ENCODE measurements at regions not wholly inside any gene's neighbourhood (a gene's known extent, or its start where the extent isn't known, plus 50 kb on each side); places are given as distances from the start of the nearest gene placed in this dataset.
A peak's percentile ranks its signal among the peaks of the same experiment; 100 is the strongest.

DNA sequence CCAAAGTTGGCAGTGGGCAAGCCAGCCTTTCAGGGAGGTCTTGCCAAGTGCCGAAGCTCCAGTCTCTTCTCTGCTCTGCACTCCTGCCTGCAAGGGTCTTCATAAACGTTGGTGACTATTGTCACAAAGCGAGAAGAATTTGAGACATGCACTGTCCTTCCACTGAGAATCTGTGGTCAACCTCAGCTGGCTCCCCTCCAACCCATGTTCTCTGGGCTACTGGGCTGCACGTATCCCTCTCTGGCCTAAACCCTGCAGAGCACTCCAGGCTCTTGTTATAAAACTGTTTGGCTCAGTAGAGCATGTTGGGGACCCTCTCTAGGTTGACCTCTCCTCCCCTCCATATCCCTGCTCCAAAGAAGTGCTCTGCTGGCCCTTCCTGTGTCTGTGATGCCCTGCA, 260.4 kb upstream of the NFE2L3 start:
- no peak for DNase-seq (ENCODE audit: low spot score)

DNA sequence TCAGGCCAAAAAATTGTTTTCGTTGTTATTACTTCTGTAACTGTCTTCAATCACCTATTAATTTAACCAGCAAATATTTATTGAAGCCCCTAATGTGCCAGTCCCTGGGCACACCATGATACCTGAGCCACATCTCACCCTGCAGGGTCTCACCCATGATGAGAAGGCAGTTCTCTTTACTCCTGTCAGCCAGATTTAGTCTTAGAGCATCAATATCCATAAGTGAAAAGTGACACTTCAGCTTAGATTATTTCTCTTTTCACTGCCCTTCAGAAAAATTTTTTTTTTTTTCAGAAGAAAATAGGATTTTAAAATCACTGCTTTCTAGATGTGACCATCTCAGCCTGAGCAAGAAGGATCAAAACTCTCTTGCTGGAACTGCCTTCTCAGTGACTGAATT, 258.6 kb upstream of the NFE2L3 start:
- DNase-seq (ENCODE audit: low spot score) = no peak

DNA sequence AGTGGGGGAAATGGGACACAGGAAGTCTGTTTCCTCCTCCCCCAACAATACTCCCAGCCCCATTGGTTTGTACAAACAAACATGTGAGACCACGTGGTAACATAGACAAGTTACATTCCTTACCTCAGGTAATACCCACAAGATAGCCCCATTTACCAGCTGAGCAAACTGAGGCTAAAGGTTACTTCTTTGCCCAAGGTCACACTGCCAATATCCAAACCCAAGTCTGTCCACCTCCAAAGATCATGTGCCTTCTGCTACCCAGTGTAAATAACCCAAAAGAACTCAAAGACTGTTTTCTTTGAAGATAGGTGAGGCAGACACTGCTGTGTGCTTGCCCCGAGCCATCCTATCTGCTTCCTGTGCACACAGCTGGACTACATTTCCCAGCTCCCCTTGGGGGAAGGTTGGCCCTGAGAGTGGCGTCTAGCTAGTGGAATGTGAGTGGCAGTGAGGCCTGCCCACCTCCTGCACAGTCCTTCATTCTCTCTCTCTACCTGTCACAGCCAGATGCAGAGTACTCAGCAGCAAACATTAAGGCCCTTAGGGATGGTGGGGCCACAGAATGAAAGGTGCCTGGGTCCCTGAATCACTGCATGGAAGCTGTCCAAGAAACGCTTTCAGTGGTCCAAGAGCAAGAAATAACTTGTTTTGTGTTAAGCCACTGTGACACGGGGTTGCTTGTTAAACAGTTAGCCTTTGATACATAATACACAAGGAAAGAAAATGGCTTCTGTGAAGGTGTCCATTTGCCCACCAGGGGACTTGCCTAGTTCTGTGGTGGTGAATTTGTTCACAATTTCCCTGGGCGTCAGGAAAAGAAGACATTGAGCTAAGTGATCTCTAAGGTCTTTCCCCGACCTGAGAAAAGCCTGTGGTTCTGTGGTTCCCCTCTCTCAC, 257.7 kb upstream of the NFE2L3 start:
- DNase-seq (ENCODE audit: low spot score) = peak; percentile 58

DNA sequence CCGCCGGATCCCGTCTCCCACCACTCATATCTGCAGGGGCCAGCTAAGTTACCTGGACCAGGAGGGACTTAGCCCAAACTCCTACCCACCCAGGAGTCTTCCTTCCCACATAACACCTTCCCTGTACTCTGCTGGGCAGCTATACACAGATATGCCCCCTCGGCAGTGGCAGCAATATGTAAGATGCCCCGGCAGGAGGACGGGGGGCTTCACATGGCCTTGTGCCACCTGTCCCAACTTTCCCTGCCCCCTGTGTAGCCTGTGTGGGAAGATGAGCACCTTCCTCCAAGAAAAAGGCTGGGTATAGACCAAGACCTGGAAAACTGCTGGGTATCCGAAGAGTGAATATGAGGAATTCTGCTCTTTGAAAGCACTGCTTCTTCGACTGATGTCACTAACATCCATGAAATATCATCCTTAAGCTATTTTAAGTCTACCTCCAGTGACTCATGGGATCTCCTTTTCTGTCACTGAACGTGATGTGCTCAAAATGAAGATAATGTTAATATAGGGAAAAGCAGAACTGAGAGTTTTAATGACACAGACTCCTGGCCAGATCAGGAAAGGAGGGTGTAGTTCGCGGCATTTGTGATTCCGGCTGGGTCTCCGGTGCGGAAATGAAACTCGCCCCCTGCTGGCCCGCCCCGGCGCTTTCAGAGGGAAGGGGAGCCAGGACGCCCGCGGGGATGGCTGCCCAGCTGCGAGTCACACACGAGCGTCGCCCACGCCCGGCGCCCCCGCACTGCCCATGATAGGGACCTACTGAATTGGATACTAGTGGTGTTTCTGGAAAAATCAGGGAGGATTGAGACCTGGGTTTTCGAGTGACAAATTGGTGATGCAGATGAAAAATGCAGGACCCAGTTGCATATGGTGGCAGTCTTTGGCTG, 256.9 kb upstream of the NFE2L3 start:
- DNase-seq (ENCODE audit: low spot score) = peak; percentile 83

DNA sequence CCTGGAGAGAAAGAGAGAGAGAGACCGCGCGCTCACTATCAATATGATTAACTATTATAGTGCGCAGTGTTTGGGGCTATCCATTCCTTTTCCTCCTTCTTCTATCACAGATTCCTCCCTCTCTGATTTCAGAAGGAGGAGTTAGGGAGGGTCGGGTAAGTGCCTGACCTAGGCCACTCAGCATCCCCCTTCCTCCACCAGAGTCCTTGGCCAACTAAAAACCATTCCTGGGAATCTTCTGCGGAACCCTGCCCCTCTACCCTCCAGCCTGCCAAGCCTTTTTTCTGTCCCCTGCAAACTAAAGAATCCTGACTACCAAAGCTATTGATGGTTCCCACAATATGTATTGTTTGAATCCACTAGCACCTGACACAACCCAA, 256.2 kb upstream of the NFE2L3 start:
- no peak for DNase-seq (ENCODE audit: low spot score)

DNA sequence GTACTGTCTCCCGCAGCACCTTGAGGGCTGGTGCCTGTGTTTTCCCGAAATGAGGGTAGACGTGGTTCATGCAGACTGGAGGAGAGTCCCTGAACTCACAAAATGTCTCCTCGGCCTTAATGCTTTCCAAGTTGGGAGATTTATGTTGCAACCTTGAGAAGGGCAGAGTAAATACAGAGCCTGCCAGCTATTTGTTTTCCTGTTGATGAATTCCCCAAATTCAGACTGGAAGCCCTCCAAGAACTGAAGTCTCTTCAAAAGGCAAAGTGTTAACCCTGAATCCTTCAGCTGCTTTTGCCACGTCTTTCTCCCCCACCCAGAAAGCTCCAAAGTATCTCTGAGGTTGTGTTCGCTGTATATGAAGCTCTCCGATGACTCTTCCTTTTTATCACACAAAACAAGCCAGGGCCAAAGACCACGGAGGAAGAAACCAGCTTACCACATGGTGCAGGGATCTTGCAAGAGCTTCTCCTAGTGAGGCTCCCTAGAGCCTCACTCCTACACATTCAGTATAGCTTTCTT, 254.7 kb upstream of the NFE2L3 start:
- no peak for DNase-seq (ENCODE audit: low spot score)

DNA sequence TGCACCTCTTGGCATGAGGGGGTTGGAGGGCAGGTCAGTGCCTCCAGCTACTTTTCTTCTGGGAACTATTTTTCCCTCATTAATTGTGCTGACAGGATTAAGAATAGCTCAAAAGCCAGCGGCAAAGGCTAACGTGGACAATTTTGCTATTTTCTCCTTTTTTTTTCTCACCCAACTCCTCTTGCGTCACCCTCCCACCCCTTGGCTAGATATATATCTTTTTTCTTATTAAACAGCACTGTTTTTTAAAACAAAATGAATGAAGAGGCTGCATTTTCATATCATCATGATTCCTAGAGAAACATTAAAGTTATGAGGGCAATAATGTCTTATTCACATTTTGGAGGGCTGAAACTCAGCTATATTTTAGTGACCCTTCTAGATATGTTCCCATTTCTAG, 251.8 kb upstream of the NFE2L3 start:
- DNase-seq (ENCODE audit: low spot score) = no peak

DNA sequence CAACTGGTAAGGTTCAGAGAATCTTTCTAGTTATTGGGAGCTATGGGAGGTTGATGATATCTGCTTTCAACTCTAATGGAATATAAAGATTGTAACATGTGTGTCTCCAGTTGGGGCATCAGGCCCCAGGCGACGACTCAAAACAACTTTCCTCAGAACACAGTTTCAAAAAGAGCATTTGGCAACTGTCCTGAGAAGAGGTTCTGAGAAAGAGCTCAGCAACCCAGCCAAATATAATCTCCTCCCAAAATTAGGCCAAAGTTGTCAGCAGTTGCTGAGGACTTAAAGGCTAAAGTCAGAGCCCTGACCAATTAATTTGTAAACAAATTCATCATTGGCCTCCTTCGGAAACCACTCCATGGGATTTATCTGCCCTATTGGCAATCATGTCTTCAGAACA, 251.1 kb upstream of the NFE2L3 start:
- DNase-seq (ENCODE audit: low spot score) = no peak

DNA sequence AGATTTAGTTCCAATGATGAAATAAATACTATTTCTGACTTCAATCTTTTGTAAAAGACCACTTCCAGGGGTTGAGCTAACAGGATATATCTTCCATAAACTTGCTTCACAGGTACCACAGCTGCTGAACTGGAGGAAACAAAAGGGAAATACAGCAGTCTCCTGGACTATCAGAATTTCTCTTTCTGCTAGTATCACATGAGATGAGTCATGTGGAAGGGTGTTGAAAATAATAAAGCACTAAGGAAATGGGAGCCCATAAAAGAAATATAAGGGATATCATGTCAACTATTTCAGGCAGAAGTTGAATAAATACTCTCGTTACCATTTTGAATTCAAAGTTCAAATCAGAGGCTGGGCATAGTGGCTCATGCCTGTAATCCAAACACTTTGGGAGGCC, 250.3 kb upstream of the NFE2L3 start:
- no peak for DNase-seq (ENCODE audit: low spot score)

DNA sequence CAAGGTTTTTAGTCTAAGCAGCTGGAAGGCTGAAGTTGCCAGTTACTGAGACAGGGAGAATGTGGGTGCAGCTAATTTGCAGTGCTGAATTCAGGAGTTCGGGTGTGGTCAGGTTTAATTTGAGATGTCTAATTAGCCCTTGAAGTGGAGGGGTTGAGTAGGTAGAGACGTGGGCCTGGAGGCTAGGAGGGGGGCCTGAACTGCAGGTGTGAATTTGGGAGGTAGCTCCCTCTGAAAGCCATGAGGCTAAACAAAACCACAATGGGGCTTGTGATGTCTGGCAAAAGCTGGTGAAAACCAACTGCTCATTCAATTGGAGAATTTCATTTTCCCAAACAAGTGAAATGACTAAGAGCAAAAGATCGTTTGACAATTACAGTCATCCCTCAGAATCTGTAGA, 246.0 kb upstream of the NFE2L3 start:
- no peak for DNase-seq (ENCODE audit: low spot score)

DNA sequence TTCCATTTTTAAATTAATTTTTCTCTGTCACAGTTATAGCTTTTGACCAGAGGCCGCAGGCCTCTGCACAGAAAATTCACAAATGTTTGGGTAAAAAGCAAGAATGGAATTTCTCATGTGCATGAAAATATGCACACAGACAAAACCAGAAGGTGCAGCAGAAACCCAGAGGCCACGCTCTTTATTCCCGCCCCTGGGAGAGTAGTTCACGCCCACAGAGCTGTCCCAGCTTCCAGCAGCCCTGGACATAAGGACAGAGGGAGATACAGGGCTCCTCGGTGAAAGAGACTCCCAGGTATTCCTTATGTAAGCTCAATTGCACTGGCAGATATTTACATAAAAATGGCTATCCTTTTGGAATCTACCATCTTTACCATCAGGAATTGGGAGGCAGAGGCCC, 245.2 kb upstream of the NFE2L3 start:
- DNase-seq (ENCODE audit: low spot score) = no peak

DNA sequence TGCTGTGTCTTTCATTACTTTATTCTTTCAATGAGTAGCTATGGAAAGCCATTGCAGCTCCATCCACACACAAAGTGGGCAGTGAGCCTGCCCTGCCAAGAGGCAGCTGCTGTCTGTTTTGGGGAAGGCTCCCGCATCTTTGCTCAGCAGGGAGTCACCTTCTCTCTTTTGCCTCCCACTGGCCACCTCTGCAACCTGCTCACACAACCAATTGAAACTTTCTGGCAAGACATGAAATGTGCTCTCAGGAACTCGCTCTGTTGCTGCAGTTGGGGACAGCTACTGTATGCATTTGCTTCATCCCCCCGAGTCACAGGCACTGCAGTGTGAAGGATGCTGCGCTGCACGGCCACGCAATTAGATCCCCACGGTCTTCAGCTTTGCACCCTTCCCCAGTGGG, 244.8 kb upstream of the NFE2L3 start:
- no peak for DNase-seq (ENCODE audit: low spot score)

DNA sequence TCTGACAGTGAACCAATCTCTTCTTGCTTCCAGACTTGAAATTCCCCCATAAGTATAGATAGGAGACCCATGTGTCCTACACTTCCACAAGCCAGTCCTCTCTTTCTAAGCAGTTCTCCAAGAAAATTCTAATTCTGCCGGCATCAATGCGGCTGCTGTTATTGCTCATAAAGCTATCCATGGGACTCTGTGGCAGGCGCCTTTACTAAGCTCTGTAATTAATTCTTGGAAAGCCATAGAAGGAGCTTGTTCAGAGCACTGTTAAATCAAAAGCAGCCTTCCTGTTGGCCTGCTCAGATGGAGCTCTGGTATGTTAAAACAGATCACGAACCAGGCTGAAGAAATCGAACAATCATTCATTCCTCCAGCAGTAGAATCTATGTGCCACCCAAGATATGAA, 244.3 kb upstream of the NFE2L3 start:
- DNase-seq (ENCODE audit: low spot score) = no peak

DNA sequence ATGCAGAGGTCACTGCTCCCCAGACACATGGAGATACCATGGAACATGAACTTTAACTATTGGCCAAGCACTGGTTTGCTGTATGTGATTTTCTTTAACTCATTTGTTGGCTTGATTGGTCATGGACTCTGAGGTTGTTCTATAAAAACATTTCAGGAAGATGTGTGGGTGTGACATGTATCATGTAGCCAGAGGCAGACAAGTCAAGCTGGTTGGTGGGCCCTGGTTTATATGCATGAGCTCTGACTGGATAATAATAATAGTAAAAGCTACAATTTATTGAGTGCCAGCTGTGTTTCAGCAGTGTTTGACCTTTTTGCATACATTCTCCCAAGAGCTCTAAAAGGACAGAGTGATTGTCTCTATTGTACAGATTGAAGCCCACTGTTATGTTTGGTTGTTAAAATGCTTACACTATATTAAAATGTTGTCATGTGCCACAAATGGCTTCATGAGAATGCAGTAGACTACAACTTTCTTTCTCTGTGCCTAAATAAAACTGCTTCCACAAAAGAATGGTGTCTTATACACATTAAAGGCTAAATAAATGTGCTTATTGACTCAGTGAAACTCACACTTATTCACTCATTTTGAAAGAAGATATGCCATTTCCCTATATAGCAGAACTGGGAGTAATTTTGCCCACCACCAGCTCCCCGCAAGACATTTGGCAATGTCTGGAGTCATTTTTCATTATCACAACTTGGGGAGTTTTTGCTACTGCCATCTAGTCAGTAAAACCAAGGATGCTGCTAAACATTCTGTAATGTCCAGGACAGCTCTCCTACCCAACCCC, 243.6 kb upstream of the NFE2L3 start:
- DNase-seq (ENCODE audit: low spot score) = no peak

DNA sequence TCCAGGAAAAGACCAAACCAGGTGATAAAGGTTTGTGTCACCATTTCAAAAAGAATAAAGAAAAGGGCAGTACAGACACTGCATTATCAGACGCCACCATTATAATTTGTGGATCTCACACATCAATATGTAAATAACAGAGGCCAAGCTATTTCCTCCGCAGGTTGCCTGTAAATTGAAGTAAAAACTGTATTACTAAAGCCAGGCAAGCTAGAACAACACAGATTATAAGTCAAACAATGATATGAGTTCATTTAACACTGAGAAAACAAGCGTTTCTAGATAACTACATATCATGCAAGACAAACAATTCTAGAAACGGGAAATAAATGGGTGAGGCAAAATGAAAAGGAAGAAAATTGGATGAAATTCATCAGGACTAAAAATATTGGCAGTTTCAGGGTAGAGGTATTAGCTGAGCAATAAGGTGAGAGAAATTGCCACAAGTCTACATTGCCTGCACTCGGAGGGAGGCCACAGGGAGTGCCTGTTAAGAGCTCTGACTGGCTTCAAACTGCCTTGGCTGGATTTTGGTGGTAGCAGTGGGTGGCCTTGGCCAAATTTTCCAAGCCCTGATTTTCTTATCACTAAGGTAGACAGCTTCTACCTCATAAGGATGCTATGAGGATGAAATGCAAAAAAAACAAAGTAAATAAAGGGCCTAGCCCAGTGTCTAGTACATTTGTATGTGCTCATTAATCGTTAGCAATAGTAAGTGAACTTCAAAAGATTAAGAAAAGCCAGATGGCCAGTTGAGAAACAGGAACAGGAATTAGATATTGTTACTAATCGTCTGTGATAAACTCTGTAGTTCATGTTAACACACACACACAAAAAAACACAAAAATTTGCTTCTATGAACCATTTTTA, 240.0 kb upstream of the NFE2L3 start:
- no peak for DNase-seq (ENCODE audit: low spot score)

DNA sequence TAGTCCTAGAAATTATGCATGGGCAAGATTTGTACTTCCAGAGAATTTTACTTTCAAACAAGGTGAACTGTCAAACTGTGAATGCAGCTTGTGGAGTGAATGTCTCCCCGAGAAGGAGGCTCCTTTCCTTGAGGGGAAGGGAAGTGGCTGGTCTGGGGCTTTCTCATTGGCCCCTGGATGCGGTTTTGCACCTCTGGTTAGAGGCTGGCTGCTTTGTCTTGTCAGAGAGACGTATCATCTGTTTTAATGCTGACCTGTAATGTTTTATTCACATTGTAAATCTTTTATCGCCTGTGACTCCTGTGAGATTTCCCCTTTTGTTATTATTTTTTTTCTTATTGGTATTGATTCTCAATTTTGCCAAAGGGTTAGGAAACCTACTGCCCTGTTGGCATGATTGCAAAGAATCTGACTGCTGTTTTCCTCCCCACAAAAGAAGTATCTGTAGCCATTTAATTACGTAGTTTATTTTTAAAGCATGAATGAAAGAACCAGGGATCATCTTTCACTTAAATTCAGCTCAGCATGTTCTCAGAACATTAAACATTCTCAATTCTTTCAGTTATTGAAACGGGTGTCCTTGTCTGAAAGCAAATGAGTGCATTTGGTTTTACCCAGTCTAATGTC, 238.3 kb upstream of the NFE2L3 start:
- DNase-seq (ENCODE audit: low spot score) = no peak

DNA sequence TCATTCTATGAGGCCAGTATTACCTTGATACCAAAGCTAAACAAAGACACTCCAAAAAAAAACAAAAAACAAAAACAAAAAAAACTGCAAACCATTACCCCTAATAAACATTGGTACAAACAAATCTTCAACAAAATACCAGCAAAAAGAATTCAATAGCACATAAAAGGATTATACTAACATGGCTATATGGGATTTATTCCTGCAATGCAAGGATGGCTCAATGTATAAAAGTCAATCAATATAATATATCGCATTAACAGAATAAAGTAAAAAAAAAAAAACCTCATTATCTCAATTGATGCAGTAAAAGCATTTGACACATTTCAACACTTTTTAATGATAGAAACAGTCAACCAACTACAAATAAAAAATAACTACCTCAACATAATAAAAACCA, 233.3 kb upstream of the NFE2L3 start:
- DNase-seq (ENCODE audit: low spot score) = no peak

DNA sequence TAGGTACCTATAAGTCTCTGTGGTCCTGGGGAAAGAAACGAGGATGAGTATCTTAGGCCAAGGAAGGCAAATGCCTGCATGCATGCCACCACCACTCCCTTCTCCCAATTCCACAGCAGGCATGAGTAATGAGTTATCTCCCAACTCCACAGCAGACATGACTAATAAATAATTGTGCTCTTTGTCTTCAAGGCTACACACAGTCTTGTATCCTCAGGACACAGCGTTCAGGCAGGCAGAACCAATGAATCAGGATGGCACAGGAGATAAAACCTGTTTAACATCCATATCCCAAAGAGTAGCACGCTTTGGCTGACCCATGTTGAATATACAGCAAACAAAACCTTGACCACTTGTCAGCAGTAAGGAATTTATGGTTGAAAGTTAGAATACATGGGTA, 229.7 kb upstream of the NFE2L3 start:
- no peak for DNase-seq (ENCODE audit: low spot score)

DNA sequence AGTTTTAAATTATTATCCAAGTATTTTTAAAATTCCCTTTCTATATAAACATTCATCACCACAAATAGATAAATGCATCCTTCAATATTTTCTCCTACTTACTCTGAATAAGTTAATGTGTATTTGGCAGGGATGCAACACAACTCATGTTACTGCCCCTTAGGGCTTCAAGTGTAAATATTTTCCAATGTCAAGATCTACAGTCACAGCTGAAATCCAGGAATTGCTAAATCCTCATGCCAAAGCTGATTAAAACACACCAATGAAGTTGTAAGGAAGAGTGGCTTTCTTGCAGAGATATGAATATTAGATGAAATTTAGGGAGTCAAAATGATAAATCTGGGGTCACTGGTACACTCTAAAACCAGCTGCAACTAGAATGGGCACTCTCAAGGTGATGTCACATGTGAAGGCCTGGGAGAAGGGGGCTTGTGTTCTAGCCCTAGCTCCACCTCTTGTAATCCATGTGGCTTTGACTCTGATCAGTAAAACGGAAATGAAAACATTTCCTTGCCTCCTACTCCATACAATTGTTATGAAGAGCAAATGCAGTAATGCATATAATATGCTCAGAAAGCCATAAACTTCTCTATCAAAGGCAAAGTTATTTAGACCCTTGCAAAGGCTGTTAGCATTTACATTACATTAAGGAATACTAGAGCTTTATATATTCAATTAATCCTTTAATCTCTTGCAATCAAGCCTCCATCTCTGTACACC, 228.1 kb upstream of the NFE2L3 start:
- no peak for DNase-seq (ENCODE audit: low spot score)

DNA sequence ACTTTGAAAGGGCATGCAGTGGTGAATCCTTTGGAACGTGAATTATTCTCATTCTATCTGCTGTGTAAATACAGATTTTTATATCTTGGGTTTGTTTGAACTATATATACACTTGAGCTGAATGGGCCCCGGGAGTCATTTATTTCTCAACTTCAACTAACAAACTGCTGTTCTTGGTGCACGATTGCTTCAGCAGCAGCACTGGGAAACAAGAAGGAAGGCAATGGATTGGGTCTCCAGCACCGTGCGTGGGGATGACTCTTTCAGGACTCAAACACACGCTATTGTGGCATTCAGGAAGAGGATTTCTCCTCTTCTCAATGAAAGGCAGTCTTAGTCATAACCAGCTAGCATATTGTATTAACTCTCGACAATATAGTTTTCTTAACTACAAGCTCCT, 226.0 kb upstream of the NFE2L3 start:
- no peak for DNase-seq (ENCODE audit: low spot score)

Measured in germinal center (tissue), 1 donor.